ENCODE measurements at regions not wholly inside any gene's neighbourhood (a gene's known extent, or its start where the extent isn't known, plus 50 kb on each side); places are given as distances from the start of the nearest gene placed in this dataset.

GRCh38 chr2:128736046-128736688, 417.5 kb upstream of the HS6ST1 start:
- no peak for DNase-seq

GRCh38 chr2:128736689-128737545, 418.2 kb upstream of the HS6ST1 start:
- DNase-seq = peak; percentile 62

- no peak for DNase-seq
Measured at GRCh38 chr2:128737546-128737826, 418.8 kb upstream of the HS6ST1 start.

- DNase-seq = no peak
Measured at GRCh38 chr2:128738446-128739110, 419.9 kb upstream of the HS6ST1 start.

GRCh38 chr2:128742467-128742866, 423.8 kb upstream of the HS6ST1 start:
- peak; percentile 55 for DNase-seq

- no peak for DNase-seq
Measured at GRCh38 chr2:128745946-128746345, 427.3 kb upstream of the HS6ST1 start.

GRCh38 chr2:128746356-128746755, 427.7 kb upstream of the HS6ST1 start:
- peak; percentile 0 for DNase-seq

GRCh38 chr2:128748336-128748735, 429.7 kb upstream of the HS6ST1 start:
- no peak for DNase-seq

GRCh38 chr2:128748835-128749605, 430.4 kb upstream of the HS6ST1 start:
- DNase-seq = no peak

GRCh38 chr2:128750328-128751165, 431.9 kb upstream of the HS6ST1 start:
- no peak for DNase-seq

GRCh38 chr2:128751746-128752145, 433.1 kb upstream of the HS6ST1 start:
- no peak for DNase-seq

- DNase-seq = no peak
Measured at GRCh38 chr2:128752691-128753263, 434.1 kb upstream of the HS6ST1 start.

GRCh38 chr2:128753321-128753720, 434.7 kb upstream of the HS6ST1 start:
- DNase-seq = no peak

- DNase-seq = no peak
Measured at GRCh38 chr2:128753800-128754199, 435.1 kb upstream of the HS6ST1 start.

- peak; percentile 19 for DNase-seq
Measured at GRCh38 chr2:128754246-128754724, 435.6 kb upstream of the HS6ST1 start.

- no peak for DNase-seq
Measured at GRCh38 chr2:128755695-128756364, 437.2 kb upstream of the HS6ST1 start.

- no peak for DNase-seq
Measured at GRCh38 chr2:128756365-128756717, 437.7 kb upstream of the HS6ST1 start.

GRCh38 chr2:128765811-128766210, 447.1 kb upstream of the HS6ST1 start:
- no peak for DNase-seq

- no peak for DNase-seq
Measured at GRCh38 chr2:128768041-128768440, 449.4 kb upstream of the HS6ST1 start.

- DNase-seq = no peak
Measured at GRCh38 chr2:128769457-128770142, 450.9 kb upstream of the HS6ST1 start.

All from NCI-H69 (cell line).